Activated CD4-positive, alpha-beta T cell treated with anti-CD3 and anti-CD28 coated beads, Interleukin-2, amount 10 ng/mL, durations not matched to agents 7 days and 5 days (primary cell): ENCODE measurements at regions not wholly inside any gene's neighbourhood (a gene's known extent, or its start where the extent isn't known, plus 50 kb on each side); places are given as distances from the start of the nearest gene placed in this dataset.
A peak's percentile ranks its signal among the peaks of the same experiment; 100 is the strongest.

ENCODE experiments used
- CTCF ChIA-PET: fragments of 350-600 bp; sonication (Branson Sonifier 250); formaldehyde crosslinking; loops from one replicate; lab custom pipeline; 2021; ENCODE audit warnings: antibody characterized with exemption; lab: Charles Lee
- POLR2A ChIA-PET: fragments of 350-600 bp; sonication (Branson Sonifier 250); formaldehyde crosslinking; loops from one replicate; lab custom pipeline; 2021; ENCODE audit warnings: antibody characterized with exemption; lab: Charles Lee
- DNase-seq: peaks from one replicate; pipeline ENCODE4 v3.0.0-alpha.2; 2020
- H3K27ac Mint-ChIP-seq: one replicate; pipeline ENCODE4 v1.8.0; 2021; ENCODE audit warnings: mild to moderate bottlenecking, moderate library complexity, mixed read lengths
- H3K27me3 Mint-ChIP-seq: one replicate; pipeline ENCODE4 v1.8.0; 2021; ENCODE audit warnings: mixed read lengths
- H3K36me3 Mint-ChIP-seq: one replicate; pipeline ENCODE4 v1.8.0; 2021; ENCODE audit warnings: low read depth, mixed read lengths
- H3K4me1 Mint-ChIP-seq: one replicate; pipeline ENCODE4 v1.8.0; 2021; ENCODE audit warnings: mixed read lengths
- H3K4me3 Mint-ChIP-seq: one replicate; pipeline ENCODE4 v1.8.0; 2021; ENCODE audit warnings: mild to moderate bottlenecking, moderate library complexity, mixed read lengths
- H3K9me3 Mint-ChIP-seq: one replicate; pipeline ENCODE4 v1.8.0; 2021; ENCODE audit warnings: mixed read lengths

DNA sequence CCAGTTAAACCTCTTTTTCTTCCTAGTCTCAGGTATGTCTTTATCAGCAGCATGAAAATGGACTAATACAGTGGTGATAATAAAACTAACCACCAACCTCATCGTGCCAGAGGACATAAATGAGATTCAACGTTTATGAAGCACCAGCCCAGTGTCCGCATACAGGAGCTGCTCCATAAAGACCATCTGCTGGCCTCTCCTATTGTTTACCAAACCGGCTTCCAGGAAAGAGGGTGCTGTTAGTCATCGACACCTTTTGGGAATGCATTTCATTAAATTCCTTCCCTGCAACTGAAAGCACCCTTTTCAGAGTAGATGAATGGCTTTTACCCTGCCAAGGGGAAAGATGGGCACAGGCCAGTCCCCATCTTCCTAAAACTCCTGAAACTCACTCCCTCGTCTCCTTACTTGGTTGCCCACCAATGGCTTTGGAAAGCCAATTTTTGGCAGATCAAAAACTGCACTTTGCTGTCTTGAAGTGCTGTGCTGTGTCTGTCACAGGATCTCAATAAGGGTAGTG, 122.1 kb downstream of the AQP9 start:
- no peaks in the 10 kb centered on the region for H3K9me3 Mint-ChIP-seq
- H3K27ac Mint-ChIP-seq = no peak overlapping the region
- peaks cover 6% of the 10 kb centered on the region for H3K27me3 Mint-ChIP-seq
- ChIA-PET CTCF (no interaction called here), POLR2A (no interaction called here)
- peaks cover 5% of the 10 kb centered on the region for H3K4me1 Mint-ChIP-seq
- H3K36me3 Mint-ChIP-seq = no peaks in the 10 kb centered on the region
- DNase-seq = no peak
- no peak overlapping the region for H3K4me3 Mint-ChIP-seq

DNA sequence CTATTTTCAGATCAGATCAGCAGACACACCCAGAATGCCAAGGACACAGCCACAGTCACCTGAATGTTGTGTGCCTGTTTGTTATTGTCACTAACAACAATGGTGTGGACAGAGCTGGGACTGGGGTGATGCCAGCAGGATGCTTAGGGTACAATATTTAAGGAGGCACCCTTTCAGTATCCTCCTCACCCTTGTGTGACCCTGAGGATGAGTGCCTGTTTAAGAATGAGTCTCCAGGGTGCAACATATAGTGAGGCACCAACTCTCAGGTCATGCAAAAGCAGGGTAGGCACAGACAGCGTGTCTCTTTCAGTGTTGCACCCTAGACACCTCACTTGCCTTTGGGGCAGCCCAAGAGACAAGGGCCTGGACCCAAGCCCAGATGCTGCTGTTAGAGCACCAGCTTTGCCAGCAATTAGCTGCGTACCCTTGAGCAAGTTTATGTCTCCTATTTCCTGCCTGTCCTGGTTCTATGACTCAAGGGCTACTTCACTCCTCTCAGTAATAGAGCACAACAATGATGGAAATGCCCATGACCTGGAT, 122.6 kb downstream of the AQP9 start:
- ChIA-PET CTCF (interaction anchor here (0.9 to 1.5 kb wide), 2 partner anchors 9 to 506 kb away, joined by 4 to 6 read pairs; no protein-coding TSS in a partner anchor), POLR2A (no interaction called here)
- no peak for DNase-seq
- no peak overlapping the region for H3K4me3 Mint-ChIP-seq
- H3K9me3 Mint-ChIP-seq = no peaks in the 10 kb centered on the region
- peaks cover 4% of the 10 kb centered on the region for H3K27me3 Mint-ChIP-seq
- H3K4me1 Mint-ChIP-seq = peaks cover 5% of the 10 kb centered on the region
- H3K36me3 Mint-ChIP-seq = no peaks in the 10 kb centered on the region
- H3K27ac Mint-ChIP-seq = no peak overlapping the region

DNA sequence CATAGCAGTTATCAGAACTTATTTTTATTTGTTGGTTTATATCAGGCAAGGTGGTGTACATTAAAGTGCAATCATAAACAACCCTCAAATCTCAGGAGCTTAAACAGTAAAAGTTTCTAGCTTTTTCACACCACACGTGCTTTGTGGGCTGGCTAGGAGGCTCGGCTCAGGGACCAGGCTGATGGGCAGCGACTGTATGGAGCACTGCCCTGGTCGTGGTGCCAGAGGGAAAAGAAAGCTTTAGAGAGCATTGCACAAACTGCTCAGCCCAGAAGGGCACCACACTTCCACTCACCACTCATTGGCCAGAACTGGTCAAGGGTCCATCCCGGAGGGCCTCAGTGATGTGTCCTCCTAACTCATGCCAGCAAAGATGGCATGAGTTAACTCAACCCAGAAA, 123.2 kb downstream of the AQP9 start:
- ChIA-PET CTCF (interaction anchor here (0.6 to 1.5 kb wide), 3 partner anchors 9 to 506 kb away, joined by 4 to 6 read pairs (median 4); no protein-coding TSS in a partner anchor), POLR2A (no interaction called here)
- Mint-ChIP-seq H3K4me1 (peaks cover 5% of the 10 kb centered on the region), H3K27me3 (peaks cover 4% of the 10 kb centered on the region), H3K27ac (no peak overlapping the region), H3K36me3 (no peaks in the 10 kb centered on the region), H3K9me3 (no peaks in the 10 kb centered on the region), H3K4me3 (no peak overlapping the region)
- DNase-seq = no peak

DNA sequence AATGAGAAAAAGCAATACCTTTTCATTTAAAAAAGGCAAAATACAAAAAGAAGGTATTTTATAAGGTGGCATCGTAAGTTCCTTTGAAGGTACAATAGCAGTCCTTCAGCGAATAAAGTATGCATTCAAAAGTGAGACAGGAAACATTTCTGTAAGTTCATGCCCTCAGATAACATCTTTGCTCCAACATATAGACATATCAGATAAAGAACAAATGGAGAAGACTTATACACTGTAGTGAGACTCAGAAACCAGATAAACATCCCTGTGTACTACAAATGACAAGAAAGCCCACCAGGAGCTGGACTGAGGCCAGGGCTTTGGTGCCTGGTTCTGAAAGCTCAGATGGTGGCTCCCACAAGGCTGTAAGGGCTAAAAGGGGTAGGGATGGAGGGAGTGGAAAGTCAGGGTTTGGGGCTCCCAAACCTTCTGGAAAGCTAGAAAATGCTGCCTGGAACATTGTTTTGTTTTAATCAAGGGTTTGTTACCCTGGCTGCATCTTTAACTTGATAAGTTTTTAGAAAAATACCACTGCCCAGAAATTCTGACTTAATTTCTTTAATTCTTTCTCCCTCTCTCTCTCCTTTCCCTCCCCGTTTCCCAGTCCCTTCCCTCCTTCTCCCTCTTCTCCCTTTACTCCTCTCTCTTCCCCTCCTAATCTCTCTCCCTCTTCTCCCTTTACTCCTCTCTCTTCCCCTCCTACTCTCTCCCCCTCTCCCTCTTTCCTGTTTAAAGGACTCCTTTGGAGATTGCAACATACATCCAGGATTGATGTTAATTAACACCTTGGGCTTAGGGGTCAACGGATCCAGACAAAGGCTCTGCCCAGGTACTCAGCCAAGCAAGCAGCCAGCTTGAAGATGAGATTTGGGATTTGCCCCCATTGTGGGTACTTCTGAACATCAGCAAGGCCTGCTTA, 126.1 kb downstream of the AQP9 start:
- no peaks in the 10 kb centered on the region for H3K9me3 Mint-ChIP-seq
- no peak for DNase-seq
- no peaks in the 10 kb centered on the region for H3K36me3 Mint-ChIP-seq
- no peak overlapping the region for H3K4me3 Mint-ChIP-seq
- POLR2A ChIA-PET = no interaction called here
- H3K27me3 Mint-ChIP-seq = no peaks in the 10 kb centered on the region
- H3K27ac Mint-ChIP-seq = no peak overlapping the region
- peaks cover 5% of the 10 kb centered on the region for H3K4me1 Mint-ChIP-seq
- CTCF ChIA-PET = no interaction called here

DNA sequence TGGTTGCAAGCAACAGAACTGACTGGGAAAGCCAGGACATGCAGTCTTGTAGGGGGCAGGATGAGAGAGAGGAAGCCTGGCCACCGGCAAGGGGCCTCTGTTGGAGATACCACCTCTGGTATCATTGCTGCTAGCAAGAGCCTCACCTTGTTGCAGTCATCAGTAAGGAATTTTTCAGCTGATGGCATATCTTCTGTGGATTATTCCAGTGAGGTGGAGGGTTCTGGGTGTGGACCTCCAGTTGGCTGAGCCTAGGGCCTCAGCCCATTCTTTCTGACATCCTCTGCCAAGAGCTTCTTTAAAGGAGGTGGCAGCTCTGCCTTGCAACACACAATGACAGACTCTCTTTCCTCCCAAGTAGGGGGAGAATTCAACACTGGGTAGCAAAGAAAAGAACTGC, 128.9 kb downstream of the AQP9 start:
- H3K4me1 Mint-ChIP-seq = peaks cover 15% of the 10 kb centered on the region
- no peak overlapping the region for H3K27ac Mint-ChIP-seq
- POLR2A ChIA-PET = no interaction called here
- no peak overlapping the region for H3K4me3 Mint-ChIP-seq
- H3K36me3 Mint-ChIP-seq = peaks cover 5% of the 10 kb centered on the region
- peaks cover 6% of the 10 kb centered on the region for H3K9me3 Mint-ChIP-seq
- CTCF ChIA-PET = interaction anchor here (0.5 kb wide), 1 partner anchor 74 kb away, joined by 3 read pairs; no protein-coding TSS in a partner anchor
- H3K27me3 Mint-ChIP-seq = no peaks in the 10 kb centered on the region
- DNase-seq = no peak

DNA sequence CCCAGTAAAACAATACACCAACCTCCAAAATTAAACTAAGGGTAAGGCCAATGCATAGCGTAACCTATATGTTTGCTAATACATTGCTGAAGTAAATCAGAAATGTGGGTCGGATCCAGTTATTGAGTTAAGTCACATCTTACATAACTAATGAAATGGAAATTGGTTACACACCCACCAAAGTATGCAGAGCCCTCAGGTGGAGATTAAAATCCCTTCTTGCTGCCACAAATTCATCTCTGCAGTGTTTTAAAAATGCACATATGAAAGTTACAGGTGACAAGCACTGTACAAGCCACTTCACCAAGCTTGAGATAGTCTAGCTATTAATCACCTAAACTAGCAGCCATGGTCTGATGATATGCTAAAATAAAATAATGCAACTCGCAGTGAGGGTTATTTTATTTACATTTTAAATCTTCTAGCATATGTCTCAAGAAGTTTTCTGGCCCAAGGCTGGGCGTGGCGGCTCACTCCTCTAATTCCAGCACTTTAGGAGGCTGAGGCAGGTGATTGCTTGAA, 130.6 kb downstream of the AQP9 start:
- Mint-ChIP-seq H3K36me3 (peaks cover 5% of the 10 kb centered on the region), H3K4me1 (peaks cover 15% of the 10 kb centered on the region), H3K27ac (no peak overlapping the region), H3K4me3 (no peak overlapping the region), H3K9me3 (peaks cover 6% of the 10 kb centered on the region), H3K27me3 (no peaks in the 10 kb centered on the region)
- DNase-seq = no peak
- ChIA-PET CTCF (interaction anchor here (0.9 to 1.2 kb wide), 4 partner anchors 13 to 493 kb away, joined by 3 read pairs; no protein-coding TSS in a partner anchor), POLR2A (interaction anchor here (0.6 kb wide), 2 partner anchors 247 to 479 kb away, joined by 3 to 11 read pairs; no protein-coding TSS in a partner anchor)

DNA sequence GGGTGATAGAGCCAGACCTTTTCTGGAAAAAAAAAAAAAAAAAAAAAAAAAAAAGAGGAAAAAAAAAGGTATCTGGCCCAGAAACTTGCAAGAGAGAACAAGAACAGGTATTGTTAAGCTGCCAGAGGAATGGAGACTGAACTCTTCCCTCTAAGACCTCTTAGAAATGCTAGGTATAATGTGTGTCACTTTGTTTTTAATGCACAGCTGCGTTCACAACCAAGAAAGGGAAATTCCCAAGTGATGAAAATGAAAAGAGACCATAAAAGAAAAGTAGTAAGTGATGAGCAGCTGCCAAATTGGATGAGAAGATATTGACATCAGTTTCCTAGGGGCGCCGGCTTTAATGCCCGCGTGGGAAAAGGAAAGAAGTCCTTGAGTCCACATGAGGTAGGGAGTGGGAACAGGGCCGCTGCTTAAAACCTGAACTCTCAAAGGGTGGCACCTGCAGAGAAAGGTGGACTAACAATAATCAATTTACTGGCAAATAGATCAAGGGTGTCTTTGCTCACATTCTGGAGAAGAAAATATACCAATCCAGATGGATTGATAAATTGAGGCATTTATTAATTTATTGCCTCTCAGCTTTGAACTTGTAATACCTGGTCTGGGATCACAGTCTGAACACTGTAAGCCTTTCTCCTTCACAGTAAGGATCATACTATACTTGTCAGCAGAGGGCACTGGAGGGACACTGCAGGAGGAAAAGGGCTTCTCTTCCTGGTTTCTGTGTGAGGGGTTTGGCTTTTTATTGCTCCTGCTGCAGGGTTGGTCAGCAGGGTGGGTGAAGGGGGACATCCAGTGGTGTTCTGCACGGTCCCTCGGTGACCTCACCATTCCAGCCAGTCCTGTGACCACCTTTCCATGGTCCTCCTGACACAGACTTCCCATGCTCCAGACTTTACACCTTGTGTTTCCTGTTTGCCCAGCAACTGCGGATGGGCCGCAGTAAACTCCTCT, 131.6 kb downstream of the AQP9 start:
- Mint-ChIP-seq H3K4me1 (peaks cover 10% of the 10 kb centered on the region), H3K36me3 (peaks cover 5% of the 10 kb centered on the region), H3K4me3 (no peak overlapping the region), H3K9me3 (peaks cover 6% of the 10 kb centered on the region), H3K27me3 (no peaks in the 10 kb centered on the region), H3K27ac (no peak overlapping the region)
- DNase-seq = peak; percentile 63
- ChIA-PET POLR2A (interaction anchor here (0.6 kb wide), 2 partner anchors 246 to 478 kb away, joined by 3 to 11 read pairs; no protein-coding TSS in a partner anchor), CTCF (interaction anchor here (0.6 to 1.8 kb wide), 11 partner anchors 8 to 528 kb away, joined by 3 to 5 read pairs (median 3); no protein-coding TSS in a partner anchor)

DNA sequence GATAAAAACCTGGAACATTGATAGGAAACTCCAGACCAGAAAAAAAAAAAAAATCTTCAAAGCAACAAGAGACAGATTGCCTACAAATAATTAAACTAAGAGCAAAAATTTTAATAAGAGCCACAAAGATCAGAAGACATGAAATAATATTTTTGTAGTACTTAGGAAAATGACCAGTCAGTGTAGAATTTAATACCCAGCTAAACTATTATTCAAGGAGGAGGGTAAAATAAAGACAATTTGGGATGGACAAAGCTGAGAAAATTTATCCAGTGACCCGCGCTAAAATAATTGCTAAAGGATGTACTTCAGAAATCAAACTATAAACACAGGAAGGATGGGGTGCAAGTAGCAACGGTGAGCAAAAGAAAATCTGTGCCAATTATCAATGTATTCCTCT, 133.2 kb downstream of the AQP9 start:
- ChIA-PET POLR2A (no interaction called here), CTCF (no interaction called here)
- H3K4me1 Mint-ChIP-seq = peaks cover 10% of the 10 kb centered on the region
- peaks cover 5% of the 10 kb centered on the region for H3K36me3 Mint-ChIP-seq
- no peaks in the 10 kb centered on the region for H3K27me3 Mint-ChIP-seq
- no peak overlapping the region for H3K4me3 Mint-ChIP-seq
- no peak overlapping the region for H3K27ac Mint-ChIP-seq
- no peak for DNase-seq
- H3K9me3 Mint-ChIP-seq = peaks cover 6% of the 10 kb centered on the region

DNA sequence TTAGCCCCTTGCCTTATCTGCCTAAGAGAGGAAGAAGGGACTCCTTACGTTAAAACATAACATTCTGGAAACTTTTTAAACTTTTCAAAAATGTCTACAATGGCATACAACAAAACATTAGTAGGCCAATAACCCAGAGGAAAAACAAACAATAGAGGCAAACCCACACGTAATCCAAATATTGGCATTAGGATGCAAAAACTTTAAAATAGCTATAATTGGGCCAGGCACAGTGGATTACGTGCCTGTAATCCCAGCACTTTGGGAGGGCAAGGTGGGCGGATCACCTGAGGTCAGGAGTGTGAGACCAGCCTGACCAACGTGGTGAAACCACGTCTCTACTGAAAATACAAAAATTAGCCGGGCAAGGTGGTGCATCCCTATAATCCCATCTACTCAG, 134.9 kb downstream of the AQP9 start:
- Mint-ChIP-seq H3K36me3 (peaks cover 5% of the 10 kb centered on the region), H3K27ac (no peak overlapping the region), H3K4me3 (no peak overlapping the region), H3K9me3 (peaks cover 6% of the 10 kb centered on the region), H3K4me1 (peaks cover 10% of the 10 kb centered on the region), H3K27me3 (peaks cover 3% of the 10 kb centered on the region)
- ChIA-PET POLR2A (no interaction called here), CTCF (no interaction called here)
- DNase-seq = no peak

DNA sequence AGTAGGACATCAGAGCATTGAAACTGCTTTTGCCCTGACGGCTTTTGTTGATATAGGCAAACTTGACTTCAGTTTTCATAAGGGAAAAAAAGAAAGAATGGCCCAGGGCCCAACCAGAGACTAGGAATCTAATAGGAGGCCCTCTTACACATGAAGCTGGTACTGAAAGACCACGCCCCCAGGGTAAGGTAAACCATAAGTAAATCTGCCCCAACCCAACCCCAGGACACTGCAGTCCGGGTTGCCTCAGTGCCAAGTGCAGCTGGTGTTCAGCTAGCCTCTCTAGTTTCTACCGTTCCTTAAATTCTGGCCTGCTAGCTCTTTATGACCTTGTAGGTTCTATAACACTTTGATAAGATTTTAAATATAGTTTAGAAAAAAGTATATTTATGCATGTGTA, 136.7 kb downstream of the AQP9 start:
- Mint-ChIP-seq H3K27ac (no peak overlapping the region), H3K9me3 (peaks cover 6% of the 10 kb centered on the region), H3K27me3 (peaks cover 17% of the 10 kb centered on the region), H3K36me3 (peaks cover 5% of the 10 kb centered on the region), H3K4me3 (no peak overlapping the region), H3K4me1 (peaks cover 5% of the 10 kb centered on the region)
- ChIA-PET CTCF (interaction anchor here (0.6 to 1.1 kb wide), 3 partner anchors 17 to 521 kb away, joined by 3 to 4 read pairs (median 3); no protein-coding TSS in a partner anchor), POLR2A (no interaction called here)
- DNase-seq = no peak

DNA sequence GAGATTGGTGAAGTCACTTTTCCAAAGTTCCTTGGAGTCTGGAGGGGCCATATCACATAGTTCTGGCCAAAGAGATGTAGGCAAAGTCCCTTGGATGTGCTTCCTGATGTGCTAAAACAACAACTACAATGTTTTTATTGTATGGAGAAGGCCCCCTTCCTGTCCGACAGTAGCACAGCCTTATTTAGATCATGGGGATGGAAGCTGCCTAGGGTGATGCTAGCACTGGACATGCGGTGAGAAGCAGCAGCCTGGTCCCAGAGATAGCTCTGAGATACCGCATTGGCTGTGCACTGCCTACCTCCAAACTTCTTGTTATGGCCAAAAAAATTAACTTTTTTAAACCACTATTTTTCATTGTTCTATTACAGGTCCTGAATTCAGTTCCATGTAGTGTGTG, 137.6 kb downstream of the AQP9 start:
- Mint-ChIP-seq H3K27ac (no peak overlapping the region), H3K27me3 (peaks cover 21% of the 10 kb centered on the region), H3K4me3 (no peak overlapping the region), H3K36me3 (peaks cover 5% of the 10 kb centered on the region), H3K4me1 (no peaks in the 10 kb centered on the region), H3K9me3 (peaks cover 6% of the 10 kb centered on the region)
- ChIA-PET POLR2A (no interaction called here), CTCF (interaction anchor here (0.6 to 1.1 kb wide), 2 partner anchors 10 to 18 kb away, joined by 3 read pairs; no protein-coding TSS in a partner anchor)
- DNase-seq = no peak

DNA sequence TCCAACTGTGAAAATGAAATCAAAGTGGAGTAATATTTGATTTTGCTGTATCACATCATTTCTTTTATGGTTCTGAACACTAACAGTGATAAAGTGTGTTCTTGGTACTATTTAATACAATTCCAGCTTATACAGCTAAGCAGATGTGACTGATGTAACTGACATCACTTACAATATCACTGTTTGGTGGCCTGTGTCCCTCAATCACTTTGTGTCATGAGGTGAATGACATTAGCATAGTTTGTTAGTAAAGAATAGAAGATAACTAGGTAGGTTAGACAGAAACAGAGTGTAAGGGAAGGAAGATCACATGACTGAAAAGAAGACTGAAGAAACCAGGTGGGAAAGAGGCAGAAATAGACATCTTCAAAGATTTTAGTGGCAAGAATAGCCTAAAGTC, 138.7 kb downstream of the AQP9 start:
- CTCF ChIA-PET = no interaction called here
- no peak overlapping the region for H3K27ac Mint-ChIP-seq

More for the DNA sequence above, 138.7 kb downstream of the AQP9 start:
- H3K4me3 Mint-ChIP-seq = no peak overlapping the region
- no peaks in the 10 kb centered on the region for H3K9me3 Mint-ChIP-seq
- DNase-seq = no peak
- POLR2A ChIA-PET = no interaction called here
- peaks cover 21% of the 10 kb centered on the region for H3K27me3 Mint-ChIP-seq
- H3K36me3 Mint-ChIP-seq = no peaks in the 10 kb centered on the region
- H3K4me1 Mint-ChIP-seq = no peaks in the 10 kb centered on the region
